ENCODE measurements at regions not wholly inside any gene's neighbourhood (a gene's known extent, or its start where the extent isn't known, plus 50 kb on each side); places are given as distances from the start of the nearest gene placed in this dataset.

GRCh38 chr11:28463826-28464225 is 355.6 kb downstream of the METTL15 start:
- Histone ChIP-seq H3K4me1 (ENCODE audit: insufficient read depth, low read length) (peaks cover 10% of the 10 kb centered on the region), H3K4me3 (ENCODE audit: insufficient read depth, low read depth, low read length) (no peak overlapping the region), H3K9me3 (ENCODE audit: insufficient read depth, low read depth, low read length) (no peaks in the 10 kb centered on the region), H3K9ac (ENCODE audit: low read length) (no peak overlapping the region), H4K20me1 (ENCODE audit: insufficient read depth, low read length) (no peaks in the 10 kb centered on the region), H3K27me3 (ENCODE audit: insufficient read depth, low read length) (no peaks in the 10 kb centered on the region), H2AFZ (ENCODE audit: low read depth, low read length) (no peak overlapping the region), H3K36me3 (ENCODE audit: insufficient read depth, low read length) (no peaks in the 10 kb centered on the region), H3K27ac (ENCODE audit: low read depth, low read length) (peak overlapping the region; percentile 41), H3K79me2 (ENCODE audit: insufficient read depth, low read length) (no peaks in the 10 kb centered on the region), H3K4me2 (ENCODE audit: low read length) (no peak overlapping the region)
- Mint-ChIP-seq H3K4me1 (ENCODE audit: low read depth, unreplicated experiment) (peaks cover 10% of the 10 kb centered on the region), H3K27me3 (ENCODE audit: low read depth, unreplicated experiment) (no peaks in the 10 kb centered on the region), H3K4me3 (ENCODE audit: unreplicated experiment) (no peak overlapping the region), H3K9me3 (ENCODE audit: unreplicated experiment) (peaks cover 3% of the 10 kb centered on the region), H3K36me3 (ENCODE audit: low read depth, unreplicated experiment) (no peaks in the 10 kb centered on the region), H3K27ac (ENCODE audit: unreplicated experiment) (no peak overlapping the region)
- TF ChIP-seq EZH2 (IDR thresholded peaks at IDR 0.05; ENCODE audit: insufficient read depth, low read length) (no peak), CTCF (IDR thresholded peaks at IDR 0.05; ENCODE audit: insufficient read depth, low read depth, low read length) (no peak)
- FAIRE-seq: no peak
- DNase-seq (ENCODE audit: low read depth): peak; percentile 80

- H3K4me1 Mint-ChIP-seq (ENCODE audit: low read depth, unreplicated experiment): peaks cover 10% of the 10 kb centered on the region
Measured at GRCh38 chr11:28461846-28462245, 353.7 kb downstream of the METTL15 start.

More at GRCh38 chr11:28461846-28462245, 353.7 kb downstream of the METTL15 start:
- Histone ChIP-seq H3K79me2 (ENCODE audit: insufficient read depth, low read length) (no peaks in the 10 kb centered on the region), H3K36me3 (ENCODE audit: insufficient read depth, low read length) (no peaks in the 10 kb centered on the region), H3K4me1 (ENCODE audit: insufficient read depth, low read length) (peaks cover 10% of the 10 kb centered on the region), H3K4me2 (ENCODE audit: low read length) (no peak overlapping the region), H3K9ac (ENCODE audit: low read length) (no peak overlapping the region), H3K27me3 (ENCODE audit: insufficient read depth, low read length) (no peaks in the 10 kb centered on the region), H4K20me1 (ENCODE audit: insufficient read depth, low read length) (no peaks in the 10 kb centered on the region), H3K27ac (ENCODE audit: low read depth, low read length) (no peak overlapping the region), H3K9me3 (ENCODE audit: insufficient read depth, low read depth, low read length) (no peaks in the 10 kb centered on the region), H3K4me3 (ENCODE audit: insufficient read depth, low read depth, low read length) (no peak overlapping the region), H2AFZ (ENCODE audit: low read depth, low read length) (no peak overlapping the region)
- Mint-ChIP-seq H3K4me3 (ENCODE audit: unreplicated experiment) (no peak overlapping the region), H3K36me3 (ENCODE audit: low read depth, unreplicated experiment) (no peaks in the 10 kb centered on the region), H3K9me3 (ENCODE audit: unreplicated experiment) (peaks cover 3% of the 10 kb centered on the region), H3K27me3 (ENCODE audit: low read depth, unreplicated experiment) (no peaks in the 10 kb centered on the region), H3K27ac (ENCODE audit: unreplicated experiment) (no peak overlapping the region)
- DNase-seq (ENCODE audit: low read depth): no peak
- no peak for FAIRE-seq
- TF ChIP-seq EZH2 (IDR thresholded peaks at IDR 0.05; ENCODE audit: insufficient read depth, low read length) (no peak), CTCF (IDR thresholded peaks at IDR 0.05; ENCODE audit: insufficient read depth, low read depth, low read length) (no peak)
